HG03354 (cell line): ENCODE measurements at regions not wholly inside any gene's neighbourhood (a gene's known extent, or its start where the extent isn't known, plus 50 kb on each side); places are given as distances from the start of the nearest gene placed in this dataset.
"Not testable (repeated sequence)": the region's sequence is repeated elsewhere in the genome, so short reads cannot be mapped to it uniquely, and the experiment has no call there.

Experiments used
- ATAC-seq: cut with Tn5 transposase; IDR thresholded peaks from one replicate; pipeline ENCODE4 v1.9.1; 2021; ENCODE audit warnings: mild to moderate bottlenecking; ENCODE audit not compliant: unreplicated experiment, poor library complexity, severe bottlenecking

GRCh38 chr15:20276312-20277114 is 265.1 kb downstream of the GOLGA6L6 start:
- not testable (repeated sequence) for ATAC-seq

- ATAC-seq, result not testable (repeated sequence)
Measured at GRCh38 chr15:20275373-20275967, 266.1 kb downstream of the GOLGA6L6 start.

- no peak for ATAC-seq
Measured at GRCh38 chr15:20272422-20273184, 269.0 kb downstream of the GOLGA6L6 start.

GRCh38 chr15:20271647-20272046 is 270.0 kb downstream of the GOLGA6L6 start:
- no peak for ATAC-seq

GRCh38 chr15:20269956-20270355 is 271.6 kb downstream of the GOLGA6L6 start:
- not testable (repeated sequence) for ATAC-seq

GRCh38 chr15:20267996-20268395 is 273.6 kb downstream of the GOLGA6L6 start:
- ATAC-seq, result not testable (repeated sequence)

GRCh38 chr15:20267051-20267730 is 274.4 kb downstream of the GOLGA6L6 start:
- ATAC-seq, result not testable (repeated sequence)

GRCh38 chr15:20265710-20266109 is 275.9 kb downstream of the GOLGA6L6 start:
- not testable (repeated sequence) for ATAC-seq

GRCh38 chr15:20261321-20262280 is 280.0 kb downstream of the GOLGA6L6 start:
- not testable (repeated sequence) for ATAC-seq

- ATAC-seq, result not testable (repeated sequence)
Measured at GRCh38 chr15:20260650-20261049, 280.9 kb downstream of the GOLGA6L6 start.

- ATAC-seq, result not testable (repeated sequence)
Measured at GRCh38 chr15:20259559-20260190, 281.9 kb downstream of the GOLGA6L6 start.

- ATAC-seq, result not testable (repeated sequence)
Measured at GRCh38 chr15:20256394-20256793, 285.2 kb downstream of the GOLGA6L6 start.

GRCh38 chr15:20255641-20256040 is 286.0 kb downstream of the GOLGA6L6 start:
- not testable (repeated sequence) for ATAC-seq

GRCh38 chr15:20253047-20253615 is 288.5 kb downstream of the GOLGA6L6 start:
- ATAC-seq, result not testable (repeated sequence)

- ATAC-seq, result not testable (repeated sequence)
Measured at GRCh38 chr15:20252040-20252439, 289.6 kb downstream of the GOLGA6L6 start.

- ATAC-seq, result not testable (repeated sequence)
Measured at GRCh38 chr15:20251214-20252005, 290.2 kb downstream of the GOLGA6L6 start.

GRCh38 chr15:20250206-20250605 is 291.4 kb downstream of the GOLGA6L6 start:
- not testable (repeated sequence) for ATAC-seq
